ENCODE measurements at regions not wholly inside any gene's neighbourhood (a gene's known extent, or its start where the extent isn't known, plus 50 kb on each side); places are given as distances from the start of the nearest gene placed in this dataset.

- TF ChIP-seq JUN (IDR thresholded peaks at IDR 0.05; ENCODE audit: borderline replicate concordance, insufficient read depth, insufficient read length, low read depth) (no peak), GATA2 (IDR thresholded peaks at IDR 0.05; ENCODE audit: insufficient read depth, insufficient read length, low read depth, low read length) (no peak)
- no peaks in the 10 kb centered on the region for H4K20me1 ChIP-seq (replicated peaks; ENCODE audit: control insufficient read depth, extremely low read depth, insufficient read depth, low read length)
- no peak overlapping the region for H3K4me2 ChIP-seq (ENCODE audit: insufficient read depth, low read length)
- no peaks in the 10 kb centered on the region for H3K9me3 ChIP-seq (replicated peaks; ENCODE audit: control insufficient read depth, insufficient read depth, low read length)
- H3K4me3 ChIP-seq (replicated peaks in 1 of 3; ENCODE audit: insufficient read depth in 1 of 3, low read depth in 1 of 3, low read length in 3 of 3) = no peak overlapping the region
- FAIRE-seq = no peak
- BruUV-seq (replicated peaks) = no TSS peak
- H3K9me1 ChIP-seq (replicated peaks; ENCODE audit: control insufficient read depth, extremely low read depth, insufficient read depth, low read length) = no peaks in the 10 kb centered on the region
- no peaks in the 10 kb centered on the region for H3K36me3 ChIP-seq (ENCODE audit: control insufficient read depth in 2 of 2, extremely low read depth in 1 of 2, insufficient read depth in 2 of 2, low read length in 2 of 2)
- ChIA-PET POLR2A (no interaction called here), CTCF (no interaction called here)
- H3K27ac ChIP-seq (ENCODE audit: insufficient read depth, low read depth, low read length) = no peak overlapping the region
- dilution Hi-C loops (cut with MboI; ENCODE audit: extremely low pct_ligation_motif_present, low sequenced_read_pairs) = no loop called here
- no peaks in the 10 kb centered on the region for H3K27me3 ChIP-seq (ENCODE audit: control insufficient read depth in 2 of 2, insufficient read depth in 2 of 2, low read length in 2 of 2)
- H3K4me1 ChIP-seq (ENCODE audit: control insufficient read depth, extremely low read depth, insufficient read depth, low read length) = no peaks in the 10 kb centered on the region
- no peak for DNase-seq (ENCODE audit: low read depth, low spot score)
- H3K79me2 ChIP-seq (ENCODE audit: control insufficient read depth, insufficient read depth, low read length) = no peaks in the 10 kb centered on the region
- no peak overlapping the region for H3K9ac ChIP-seq (replicated peaks; ENCODE audit: extremely low read depth, insufficient read depth, low read length)
- H2AFZ ChIP-seq (ENCODE audit: low read depth, low read length) = no peak overlapping the region
- intact Hi-C loops (cut with micrococcal nuclease) = no loop called here
Measured at GRCh38 chr12:126776026-126776655, 1490.8 kb upstream of the TMEM132C start.

GRCh38 chr12:126780343-126780742 is 1486.6 kb upstream of the TMEM132C start:
- Histone ChIP-seq H3K9me3 (replicated peaks; ENCODE audit: control insufficient read depth, insufficient read depth, low read length) (peaks cover 6% of the 10 kb centered on the region), H3K27me3 (ENCODE audit: control insufficient read depth in 2 of 2, insufficient read depth in 2 of 2, low read length in 2 of 2) (no peaks in the 10 kb centered on the region), H3K27ac (ENCODE audit: insufficient read depth, low read depth, low read length) (no peak overlapping the region), H3K9me1 (replicated peaks; ENCODE audit: control insufficient read depth, extremely low read depth, insufficient read depth, low read length) (no peaks in the 10 kb centered on the region), H3K9ac (replicated peaks; ENCODE audit: extremely low read depth, insufficient read depth, low read length) (no peak overlapping the region), H2AFZ (ENCODE audit: low read depth, low read length) (no peak overlapping the region), H4K20me1 (replicated peaks; ENCODE audit: control insufficient read depth, extremely low read depth, insufficient read depth, low read length) (no peaks in the 10 kb centered on the region), H3K79me2 (ENCODE audit: control insufficient read depth, insufficient read depth, low read length) (no peaks in the 10 kb centered on the region), H3K4me3 (replicated peaks in 1 of 3; ENCODE audit: insufficient read depth in 1 of 3, low read depth in 1 of 3, low read length in 3 of 3) (no peak overlapping the region), H3K4me1 (ENCODE audit: control insufficient read depth, extremely low read depth, insufficient read depth, low read length) (no peaks in the 10 kb centered on the region), H3K36me3 (ENCODE audit: control insufficient read depth in 2 of 2, extremely low read depth in 1 of 2, insufficient read depth in 2 of 2, low read length in 2 of 2) (no peaks in the 10 kb centered on the region), H3K4me2 (ENCODE audit: insufficient read depth, low read length) (no peak overlapping the region)
- intact Hi-C loops (cut with micrococcal nuclease) = no loop called here
- no peak for TF ChIP-seq GATA2 (IDR thresholded peaks at IDR 0.05; ENCODE audit: insufficient read depth, insufficient read length, low read depth, low read length)
- TF ChIP-seq CTCF (IDR thresholded peaks at IDR 0.05; ENCODE audit: extremely low read depth in 1 of 2, insufficient read depth in 1 of 2, low read depth in 1 of 2, low read length in 2 of 2) = no peak
- TF ChIP-seq MYC (IDR thresholded peaks at IDR 0.05; ENCODE audit: low read depth, low read length) = no peak
- TF ChIP-seq MAX (IDR thresholded peaks at IDR 0.05; ENCODE audit: insufficient read depth, insufficient read length) = no peak
- TF ChIP-seq EZH2 (IDR thresholded peaks at IDR 0.05; ENCODE audit: borderline replicate concordance, low read depth, low read length, severe bottlenecking) = no peak
- no peak for TF ChIP-seq JUN (IDR thresholded peaks at IDR 0.05; ENCODE audit: borderline replicate concordance, insufficient read depth, insufficient read length, low read depth)
- no peak for TF ChIP-seq POLR2AphosphoS5 (IDR thresholded peaks at IDR 0.05; ENCODE audit: insufficient read depth, low read depth, low read length)
- TF ChIP-seq FOS (IDR thresholded peaks at IDR 0.05; ENCODE audit: borderline replicate concordance, insufficient read depth, low read length) = no peak
- no peak for TF ChIP-seq POLR2A (IDR thresholded peaks at IDR 0.05; ENCODE audit: low read depth, low read length)
- dilution Hi-C loops (cut with MboI; ENCODE audit: extremely low pct_ligation_motif_present, low sequenced_read_pairs) = no loop called here
- DNase-seq (ENCODE audit: low read depth, low spot score) = no peak
- CTCF ChIA-PET = no interaction called here
- no TSS peak for BruUV-seq (replicated peaks)
- POLR2A ChIA-PET = no interaction called here
- no peak for FAIRE-seq

Measured in endothelial cell of umbilical vein (primary cell).